Lower lobe of right lung (tissue), 2 donors: ENCODE measurements at regions not wholly inside any gene's neighbourhood (a gene's known extent, or its start where the extent isn't known, plus 50 kb on each side); places are given as distances from the start of the nearest gene placed in this dataset.

Source experiments
- ATAC-seq, 2 donors: fragments of 200-7000 bp; cut with Tn5 transposase; one replicate each; pipeline ENCODE4 v1.9.1; 2020 to 2022; ENCODE audit warnings: mild to moderate bottlenecking in 2 of 2, moderate library complexity in 2 of 2
- DNase-seq: peaks from one replicate; pipeline ENCODE4 v3.0.0-alpha.2; 2020
- H3K27ac ChIP-seq: fragments of 200-600 bp; one replicate; pipeline ENCODE4 v1.8.0; 2022
- H3K27me3 ChIP-seq: fragments of 200-600 bp; one replicate; pipeline ENCODE4 v1.8.0; 2022; ENCODE audit warnings: low read depth
- H3K36me3 ChIP-seq: fragments of 200-600 bp; one replicate; pipeline ENCODE4 v1.8.0; 2022; ENCODE audit warnings: mild to moderate bottlenecking
- H3K4me1 ChIP-seq: fragments of 200-600 bp; one replicate; pipeline ENCODE4 v1.8.0; 2022
- H3K4me3 ChIP-seq: fragments of 200-600 bp; one replicate; pipeline ENCODE4 v1.8.0; 2022; ENCODE audit warnings: mild to moderate bottlenecking
- H3K9me3 ChIP-seq: fragments of 200-600 bp; one replicate; pipeline ENCODE4 v1.8.0; 2022
- CTCF ChIP-seq: fragments of 200-600 bp; IDR thresholded peaks from one replicate; pipeline ENCODE4 v1.8.0; 2022; ENCODE audit warnings: antibody characterized with exemption, mild to moderate bottlenecking
- intact Hi-C: fragments of 100-400 bp; cut with DNase I; formaldehyde crosslinking; loops from one replicate; pipeline ENCODE4 v1.11.0; 2022
- donor health status: DM: no; HTN: yes; CAD: no; lungs with severe emphysema.

GRCh38 chr4:141849778-141850177 lies 213.4 kb downstream of the IL15 start:
- Histone ChIP-seq H3K9me3 (no peaks in the 10 kb centered on the region), H3K36me3 (no peaks in the 10 kb centered on the region), H3K27ac (no peak overlapping the region), H3K27me3 (no peaks in the 10 kb centered on the region), H3K4me1 (no peaks in the 10 kb centered on the region), H3K4me3 (no peak overlapping the region)
- ATAC-seq (no peak), DNase-seq (no peak)
- intact Hi-C loops = no loop called here
- TF ChIP-seq CTCF = no peak

GRCh38 chr4:141851246-141851891 lies 215.0 kb downstream of the IL15 start:
- no peaks in the 10 kb centered on the region for H3K36me3 ChIP-seq
- ATAC-seq (no peak), DNase-seq (no peak)
- no peak overlapping the region for H3K27ac ChIP-seq
- no peaks in the 10 kb centered on the region for H3K4me1 ChIP-seq
- TF ChIP-seq CTCF = no peak
- no peaks in the 10 kb centered on the region for H3K27me3 ChIP-seq
- no peaks in the 10 kb centered on the region for H3K9me3 ChIP-seq
- intact Hi-C loops = no loop called here
- no peak overlapping the region for H3K4me3 ChIP-seq

GRCh38 chr4:141853091-141853764 lies 216.8 kb downstream of the IL15 start:
- Histone ChIP-seq H3K27ac (no peak overlapping the region), H3K4me1 (no peaks in the 10 kb centered on the region), H3K4me3 (no peak overlapping the region), H3K27me3 (no peaks in the 10 kb centered on the region), H3K36me3 (no peaks in the 10 kb centered on the region), H3K9me3 (no peaks in the 10 kb centered on the region)
- DNase-seq = no peak
- TF ChIP-seq CTCF = no peak
- no peak for ATAC-seq
- intact Hi-C loops = no loop called here

GRCh38 chr4:141858437-141858836 lies 222.1 kb downstream of the IL15 start:
- Histone ChIP-seq H3K36me3 (no peaks in the 10 kb centered on the region), H3K4me3 (no peak overlapping the region), H3K9me3 (no peaks in the 10 kb centered on the region), H3K4me1 (no peaks in the 10 kb centered on the region), H3K27me3 (no peaks in the 10 kb centered on the region), H3K27ac (no peak overlapping the region)
- no peak for TF ChIP-seq CTCF
- DNase-seq (no peak), ATAC-seq (no peak)
- intact Hi-C loops = no loop called here

- no peaks in the 10 kb centered on the region for H3K4me1 ChIP-seq
Observed at GRCh38 chr4:141860974-141861373, 224.6 kb downstream of the IL15 start.

More at GRCh38 chr4:141860974-141861373, 224.6 kb downstream of the IL15 start:
- Histone ChIP-seq H3K27ac (no peak overlapping the region), H3K4me3 (no peak overlapping the region), H3K27me3 (no peaks in the 10 kb centered on the region), H3K9me3 (no peaks in the 10 kb centered on the region), H3K36me3 (no peaks in the 10 kb centered on the region)
- intact Hi-C loops = no loop called here
- DNase-seq = no peak
- ATAC-seq = no peak
- no peak for TF ChIP-seq CTCF
